ENCODE measurements at regions not wholly inside any gene's neighbourhood (a gene's known extent, or its start where the extent isn't known, plus 50 kb on each side); places are given as distances from the start of the nearest gene placed in this dataset.

GRCh38 chr2:19003554-19003953 lies 354.9 kb downstream of the OSR1 start:
- no peak for TF ChIP-seq POLR2A (IDR thresholded peaks at IDR 0.05)
- no peak for TF ChIP-seq CTCF (IDR thresholded peaks at IDR 0.05)

All from esophagus squamous epithelium (tissue), 4 donors.